Fibroblast of peridontal ligament (primary cell): ENCODE measurements at regions not wholly inside any gene's neighbourhood (a gene's known extent, or its start where the extent isn't known, plus 50 kb on each side); places are given as distances from the start of the nearest gene placed in this dataset.

Experiments
- DNase-seq: peaks from one replicate; pipeline ENCODE4 v3.0.0-alpha.2; 2010; ENCODE audit errors: extremely low read depth

GRCh38 chr22:48715511-48715910 lies 1112.2 kb downstream of the BRD1 start:
- DNase-seq = no peak

GRCh38 chr22:48714231-48714630 lies 1113.4 kb downstream of the BRD1 start:
- DNase-seq = no peak

GRCh38 chr22:48713272-48714205 lies 1114.1 kb downstream of the BRD1 start:
- no peak for DNase-seq

- no peak for DNase-seq
Measured at GRCh38 chr22:48712558-48713271, 1115.0 kb downstream of the BRD1 start.

- no peak for DNase-seq
Measured at GRCh38 chr22:48711669-48712068, 1116.0 kb downstream of the BRD1 start.

- DNase-seq = no peak
Measured at GRCh38 chr22:48711031-48711431, 1116.6 kb downstream of the BRD1 start.

GRCh38 chr22:48710410-48710809 lies 1117.3 kb downstream of the BRD1 start:
- no peak for DNase-seq

GRCh38 chr22:48709976-48710375 lies 1117.7 kb downstream of the BRD1 start:
- no peak for DNase-seq

- no peak for DNase-seq
Measured at GRCh38 chr22:48709453-48709852, 1118.2 kb downstream of the BRD1 start.

GRCh38 chr22:48708558-48709245 lies 1119.0 kb downstream of the BRD1 start:
- DNase-seq = no peak

- DNase-seq = no peak
Measured at GRCh38 chr22:48707763-48708557, 1119.7 kb downstream of the BRD1 start.

- no peak for DNase-seq
Measured at GRCh38 chr22:48706934-48707762, 1120.5 kb downstream of the BRD1 start.

- no peak for DNase-seq
Measured at GRCh38 chr22:48705917-48706605, 1121.6 kb downstream of the BRD1 start.

GRCh38 chr22:48705159-48705916 lies 1122.3 kb downstream of the BRD1 start:
- no peak for DNase-seq

GRCh38 chr22:48704335-48704734 lies 1123.3 kb downstream of the BRD1 start:
- no peak for DNase-seq

GRCh38 chr22:48703265-48703941 lies 1124.3 kb downstream of the BRD1 start:
- no peak for DNase-seq

- DNase-seq = no peak
Measured at GRCh38 chr22:48702573-48703264, 1125.0 kb downstream of the BRD1 start.
